SK-N-SH (cell line): ENCODE measurements at regions not wholly inside any gene's neighbourhood (a gene's known extent, or its start where the extent isn't known, plus 50 kb on each side); places are given as distances from the start of the nearest gene placed in this dataset.

ENCODE experiments used
- CTCF ChIA-PET: fragments of 300-600, 350-600 bp; formaldehyde crosslinking; extraction: SDS; loops from one replicate; lab custom pipeline; 2021; lab: Yijun Ruan, JAX
- POLR2A ChIA-PET: fragments of 350-600 bp; sonication (Branson Sonifier 250); formaldehyde crosslinking; extraction: SDS; loops from one replicate; lab custom pipeline; 2020; ENCODE audit warnings: antibody characterized with exemption, inconsistent platforms; lab: Yijun Ruan, JAX
- DNase-seq: peaks from one replicate; pipeline ENCODE4 v3.0.0; 2012
- H2AFZ ChIP-seq: fragments of 200-600 bp; sonication (generic); 2 replicates; pipeline ENCODE4 v1.8.1; 2016; ENCODE audit warnings: antibody characterized with exemption, mild to moderate bottlenecking, low read depth
- H3F3A ChIP-seq: fragments of 200-600 bp; sonication (generic); replicated peaks from 2 replicates; pipeline ENCODE3; 2016; ENCODE audit warnings: antibody characterized with exemption, mild to moderate bottlenecking; ENCODE audit not compliant: insufficient read depth
- H3K27ac ChIP-seq, 2 experiments: fragments of 200-500 bp in 1 of 2; fragments of 200-600 bp in 1 of 2; sonication (Bioruptor generic) in 1 of 2; sonication (generic), shearing (Covaris generic) in 1 of 2; 2 replicates each; pipeline versions ENCODE4 v1.5.1 to v1.6.1; 2014 to 2016; ENCODE audit warnings: low read depth in 2 of 2, inconsistent platforms in 1 of 2, low read length in 1 of 2, mild to moderate bottlenecking in 1 of 2, mixed read lengths in 1 of 2
- H3K27me3 ChIP-seq: fragments of 200-600 bp; sonication (generic), shearing (Covaris generic); 2 replicates; pipeline ENCODE4 v1.6.1; 2016; ENCODE audit warnings: mixed run types; ENCODE audit not compliant: insufficient read depth
- H3K36me3 ChIP-seq, 2 experiments: fragments of 200-500 bp in 1 of 2; fragments of 200-600 bp in 1 of 2; sonication (Bioruptor generic) in 1 of 2; sonication (generic) in 1 of 2; replicated peaks in 1 of 2; 2 replicates each; pipeline versions ENCODE3 to v1.5.1; 2014 to 2016; ENCODE audit warnings: low read length in 1 of 2, mild to moderate bottlenecking in 1 of 2; ENCODE audit not compliant: insufficient read depth in 2 of 2, control insufficient read depth in 1 of 2
- H3K4me1 ChIP-seq, 2 experiments: fragments of 200-500 bp in 1 of 2; fragments of 200-600 bp in 1 of 2; sonication (Bioruptor generic) in 1 of 2; sonication (generic), shearing (Covaris generic) in 1 of 2; 2 replicates each; pipeline versions ENCODE4 v1.5.1 to v1.6.1; 2014 to 2016; ENCODE audit warnings: low read depth in 1 of 2, low read length in 1 of 2, mixed run types in 1 of 2; ENCODE audit not compliant: insufficient read depth in 2 of 2, control insufficient read depth in 1 of 2
- H3K4me2 ChIP-seq: fragments of 200-600 bp; sonication (generic), shearing (Covaris generic); 2 replicates; pipeline ENCODE4 v1.6.1; 2017; ENCODE audit warnings: mixed run types
- H3K4me3 ChIP-seq, 2 experiments: fragments of 200-500 bp in 1 of 2; fragments of 200-600 bp in 1 of 2; sonication (Bioruptor generic) in 1 of 2; sonication (generic), shearing (Covaris generic) in 1 of 2; 2 replicates each; pipeline versions ENCODE4 v1.5.1 to v1.8.1; 2014 to 2016; ENCODE audit warnings: low read depth in 2 of 2, inconsistent platforms in 1 of 2, low read length in 1 of 2, mild to moderate bottlenecking in 1 of 2, mixed read lengths in 1 of 2, moderate library complexity in 1 of 2
- H3K79me2 ChIP-seq: fragments of 200-600 bp; sonication (generic); 2 replicates; pipeline ENCODE4 v1.8.1; 2017; ENCODE audit warnings: mild to moderate bottlenecking; ENCODE audit not compliant: insufficient read depth
- H3K9ac ChIP-seq: fragments of 200-600 bp; sonication (generic); 2 replicates; pipeline ENCODE4 v1.6.1; 2017; ENCODE audit warnings: mixed run types
- H3K9me2 ChIP-seq: fragments of 200-600 bp; sonication (generic); 2 replicates; pipeline ENCODE4 v1.6.1; 2017; ENCODE audit warnings: mixed run types
- H3K9me3 ChIP-seq: fragments of 200-600 bp; sonication (generic); 2 replicates; pipeline ENCODE4 v1.6.1; 2017; ENCODE audit warnings: mixed run types, mild to moderate bottlenecking, moderate library complexity
- H4K20me1 ChIP-seq: fragments of 200-600 bp; sonication (generic); 2 replicates; pipeline ENCODE4 v1.6.1; 2017; ENCODE audit warnings: mild to moderate bottlenecking, mixed run types; ENCODE audit not compliant: insufficient read depth
- ELF1 ChIP-seq: IDR thresholded peaks from 2 replicates; pipeline ENCODE4 v1.4.0; 2012
- FOXJ3 ChIP-seq: sonication (generic); formaldehyde crosslinking; IDR thresholded peaks from 2 replicates; pipeline ENCODE4 v1.5.1; 2020; ENCODE audit warnings: mild to moderate bottlenecking, missing genetic modification reagents
- FOXM1 ChIP-seq: IDR thresholded peaks from 2 replicates; pipeline ENCODE4 v1.4.0; 2012; ENCODE audit warnings: low read depth, mild to moderate bottlenecking
- GATA2 ChIP-seq: sonication (generic); formaldehyde crosslinking; IDR thresholded peaks from 2 replicates; pipeline ENCODE4 v1.5.0; 2020; ENCODE audit warnings: mild to moderate bottlenecking, missing genetic modification reagents
- MEF2A ChIP-seq: IDR thresholded peaks from 2 replicates; pipeline ENCODE4 v1.4.0; 2012; ENCODE audit warnings: low read depth, borderline replicate concordance
- MXI1 ChIP-seq: IDR thresholded peaks from 2 replicates; pipeline ENCODE4 v1.6.1; 2012; ENCODE audit warnings: mild to moderate bottlenecking, low read depth, low read length, improper control_type of control experiment
- NFIC ChIP-seq: IDR thresholded peaks from 2 replicates; pipeline ENCODE4 v1.4.0; 2012; ENCODE audit warnings: borderline replicate concordance
- NRF1 ChIP-seq: IDR thresholded peaks from 2 replicates; pipeline ENCODE4 v1.6.1; 2012; ENCODE audit warnings: low read depth, mild to moderate bottlenecking, low read length
- PBX3 ChIP-seq: IDR thresholded peaks from 2 replicates; pipeline ENCODE4; 2012
- POLR2AphosphoS5 ChIP-seq: IDR thresholded peaks from 2 replicates; pipeline ENCODE4 v1.6.1; 2012; ENCODE audit warnings: low read depth, low read length
- RCOR1 ChIP-seq: fragments of 150-350 bp; IDR thresholded peaks from 2 replicates; pipeline ENCODE4 v1.6.1; 2017; ENCODE audit warnings: antibody characterized with exemption, low read length
- SIN3A ChIP-seq: IDR thresholded peaks from 2 replicates; pipeline ENCODE4 v1.6.1; 2012; ENCODE audit warnings: low read depth, mild to moderate bottlenecking, low read length, moderate library complexity, borderline replicate concordance
- TEAD4 ChIP-seq: IDR thresholded peaks from 2 replicates; pipeline ENCODE4 v1.4.0; 2012; ENCODE audit warnings: mild to moderate bottlenecking, borderline replicate concordance; ENCODE audit not compliant: insufficient read depth
- WGBS: methylation state at CpG from one replicate; pipeline ENCODE4 v1.1.6; 2017; ENCODE audit warnings: low lambda C conversion rate; 5-methylcytosine and 5-hydroxymethylcytosine counted together
- TF ChIP-seq, protein P1 (sequence below): IDR thresholded peaks from 2 replicates; pipeline ENCODE4 v1.6.1; 2012; ENCODE audit warnings: mild to moderate bottlenecking, low read depth, low read length, moderate library complexity
- TF ChIP-seq, protein P2 (sequence below): fragments of 150-350 bp; IDR thresholded peaks from 2 replicates; pipeline ENCODE4 v1.6.1; 2016; ENCODE audit warnings: mild to moderate bottlenecking, low read depth, low read length

DNA sequence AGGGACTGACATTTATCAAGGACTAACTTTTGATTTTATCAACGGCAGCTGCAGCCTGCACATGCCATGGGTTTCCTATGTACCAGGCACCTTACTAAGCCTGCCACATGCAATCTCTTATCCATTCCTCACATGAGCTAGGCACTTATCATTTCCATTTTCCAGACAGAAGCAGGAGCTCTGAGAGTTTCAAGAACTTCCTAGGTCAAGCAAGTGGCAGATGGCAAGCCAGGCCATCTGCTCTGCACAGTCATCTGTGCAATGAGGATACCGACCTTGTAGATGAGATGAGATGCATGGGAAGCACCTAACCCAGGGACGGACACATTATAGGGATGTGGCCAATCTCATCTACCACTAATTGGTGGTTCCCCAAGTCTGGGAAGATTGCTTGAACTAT, 339.4 kb upstream of the USP24 start:
- H3K9me3 ChIP-seq = no peaks in the 10 kb centered on the region
- H3K4me3 ChIP-seq = no peak overlapping the region
- ChIA-PET POLR2A (no interaction called here), CTCF (no interaction called here)
- H3K9ac ChIP-seq = no peak overlapping the region
- H3F3A ChIP-seq = no peaks in the 10 kb centered on the region
- TF ChIP-seq PBX3 = no peak
- no peak for TF ChIP-seq GATA2 (CRISPR knock-in tag)
- no peak for TF ChIP-seq ELF1
- TF ChIP-seq TEAD4 = no peak
- TF ChIP-seq MXI1 = no peak
- no peak for TF ChIP-seq RCOR1
- TF ChIP-seq, protein P1, sequence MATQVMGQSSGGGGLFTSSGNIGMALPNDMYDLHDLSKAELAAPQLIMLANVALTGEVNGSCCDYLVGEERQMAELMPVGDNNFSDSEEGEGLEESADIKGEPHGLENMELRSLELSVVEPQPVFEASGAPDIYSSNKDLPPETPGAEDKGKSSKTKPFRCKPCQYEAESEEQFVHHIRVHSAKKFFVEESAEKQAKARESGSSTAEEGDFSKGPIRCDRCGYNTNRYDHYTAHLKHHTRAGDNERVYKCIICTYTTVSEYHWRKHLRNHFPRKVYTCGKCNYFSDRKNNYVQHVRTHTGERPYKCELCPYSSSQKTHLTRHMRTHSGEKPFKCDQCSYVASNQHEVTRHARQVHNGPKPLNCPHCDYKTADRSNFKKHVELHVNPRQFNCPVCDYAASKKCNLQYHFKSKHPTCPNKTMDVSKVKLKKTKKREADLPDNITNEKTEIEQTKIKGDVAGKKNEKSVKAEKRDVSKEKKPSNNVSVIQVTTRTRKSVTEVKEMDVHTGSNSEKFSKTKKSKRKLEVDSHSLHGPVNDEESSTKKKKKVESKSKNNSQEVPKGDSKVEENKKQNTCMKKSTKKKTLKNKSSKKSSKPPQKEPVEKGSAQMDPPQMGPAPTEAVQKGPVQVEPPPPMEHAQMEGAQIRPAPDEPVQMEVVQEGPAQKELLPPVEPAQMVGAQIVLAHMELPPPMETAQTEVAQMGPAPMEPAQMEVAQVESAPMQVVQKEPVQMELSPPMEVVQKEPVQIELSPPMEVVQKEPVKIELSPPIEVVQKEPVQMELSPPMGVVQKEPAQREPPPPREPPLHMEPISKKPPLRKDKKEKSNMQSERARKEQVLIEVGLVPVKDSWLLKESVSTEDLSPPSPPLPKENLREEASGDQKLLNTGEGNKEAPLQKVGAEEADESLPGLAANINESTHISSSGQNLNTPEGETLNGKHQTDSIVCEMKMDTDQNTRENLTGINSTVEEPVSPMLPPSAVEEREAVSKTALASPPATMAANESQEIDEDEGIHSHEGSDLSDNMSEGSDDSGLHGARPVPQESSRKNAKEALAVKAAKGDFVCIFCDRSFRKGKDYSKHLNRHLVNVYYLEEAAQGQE = no peak
- TF ChIP-seq POLR2AphosphoS5 = no peak
- TF ChIP-seq FOXM1 = no peak
- no peak for TF ChIP-seq SIN3A
- TF ChIP-seq NFIC = no peak
- TF ChIP-seq, protein P2, sequence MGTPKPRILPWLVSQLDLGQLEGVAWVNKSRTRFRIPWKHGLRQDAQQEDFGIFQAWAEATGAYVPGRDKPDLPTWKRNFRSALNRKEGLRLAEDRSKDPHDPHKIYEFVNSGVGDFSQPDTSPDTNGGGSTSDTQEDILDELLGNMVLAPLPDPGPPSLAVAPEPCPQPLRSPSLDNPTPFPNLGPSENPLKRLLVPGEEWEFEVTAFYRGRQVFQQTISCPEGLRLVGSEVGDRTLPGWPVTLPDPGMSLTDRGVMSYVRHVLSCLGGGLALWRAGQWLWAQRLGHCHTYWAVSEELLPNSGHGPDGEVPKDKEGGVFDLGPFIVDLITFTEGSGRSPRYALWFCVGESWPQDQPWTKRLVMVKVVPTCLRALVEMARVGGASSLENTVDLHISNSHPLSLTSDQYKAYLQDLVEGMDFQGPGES = no peak
- TF ChIP-seq MEF2A = no peak
- no peak for TF ChIP-seq NRF1
- no peak for TF ChIP-seq FOXJ3
- no peaks in the 10 kb centered on the region for H3K9me2 ChIP-seq
- H4K20me1 ChIP-seq = no peaks in the 10 kb centered on the region
- DNase-seq = no peak
- WGBS = 78% methylated on average over 3 of the region's 3 CpGs
- peaks cover 0 to 31% of the 10 kb centered on the region in 2 experiments; a peak in 1 of 4 replicates for H3K4me1 ChIP-seq
- no peak overlapping the region for H2AFZ ChIP-seq
- no peak overlapping the region for H3K4me2 ChIP-seq
- H3K27ac ChIP-seq = no peak overlapping the region; a peak in 1 of 4 replicates
- no peaks in the 10 kb centered on the region for H3K36me3 ChIP-seq
- H3K79me2 ChIP-seq = no peaks in the 10 kb centered on the region
- H3K27me3 ChIP-seq = no peaks in the 10 kb centered on the region
